H9 (cell line): ENCODE measurements at regions not wholly inside any gene's neighbourhood (a gene's known extent, or its start where the extent isn't known, plus 50 kb on each side); places are given as distances from the start of the nearest gene placed in this dataset.

Experiments used
- DNase-seq: peaks from one replicate; pipeline ENCODE4 v3.0.0-alpha.2; 2017
- H2AFZ ChIP-seq: one replicate; pipeline ENCODE4 v1.6.1; 2013; ENCODE audit warnings: mild to moderate bottlenecking, low read length, control low read depth, moderate library complexity
- H2AK5ac ChIP-seq: 2 replicates; pipeline ENCODE4 v1.6.1; 2013; ENCODE audit warnings: low read length, control low read depth, mixed read lengths; ENCODE audit not compliant: insufficient read length
- H2BK120ac ChIP-seq: one replicate; pipeline ENCODE4 v1.6.1; 2013; ENCODE audit warnings: low read depth, mild to moderate bottlenecking, low read length, control low read depth, inconsistent platforms; ENCODE audit not compliant: poor library complexity, severe bottlenecking
- H2BK12ac ChIP-seq: 2 replicates; pipeline ENCODE4 v1.6.1; 2013; ENCODE audit warnings: low read length, control low read depth, mixed read lengths, low read depth; ENCODE audit not compliant: insufficient read length
- H2BK15ac ChIP-seq: 2 replicates; pipeline ENCODE4 v1.6.1; 2013; ENCODE audit warnings: low read depth, low read length, control low read depth
- H2BK20ac ChIP-seq: one replicate; pipeline ENCODE4 v1.6.1; 2013; ENCODE audit warnings: low read depth, mild to moderate bottlenecking, low read length, control low read depth, inconsistent platforms; ENCODE audit not compliant: poor library complexity, severe bottlenecking
- H2BK5ac ChIP-seq: 2 replicates; pipeline ENCODE4 v1.6.1; 2013; ENCODE audit warnings: low read length, control low read depth, mixed read lengths; ENCODE audit not compliant: insufficient read length
- H3K14ac ChIP-seq: 2 replicates; pipeline ENCODE4 v1.6.1; 2013; ENCODE audit warnings: low read length, control low read depth; ENCODE audit not compliant: insufficient read depth
- H3K18ac ChIP-seq: 2 replicates; pipeline ENCODE4 v1.6.1; 2013; ENCODE audit warnings: low read depth, mild to moderate bottlenecking, mixed read lengths, low read length, control low read depth; ENCODE audit not compliant: insufficient read length
- H3K23ac ChIP-seq: 2 replicates; pipeline ENCODE4 v1.6.1; 2013; ENCODE audit warnings: low read length, control low read depth, mixed read lengths, low read depth; ENCODE audit not compliant: insufficient read length
- H3K23me2 ChIP-seq: 2 replicates; pipeline ENCODE4 v1.6.1; 2013; ENCODE audit warnings: low read depth, mild to moderate bottlenecking, mixed read lengths, low read length, control low read depth; ENCODE audit not compliant: insufficient read length, poor library complexity, severe bottlenecking
- H3K27ac ChIP-seq: 2 replicates; pipeline ENCODE4 v1.5.1; 2013; ENCODE audit warnings: low read length, control low read depth, mixed read lengths, low read depth; ENCODE audit not compliant: insufficient read length
- H3K27me3 ChIP-seq: 2 replicates; pipeline ENCODE4 v1.6.1; 2013; ENCODE audit warnings: low read length, control low read depth, inconsistent platforms; ENCODE audit not compliant: insufficient read depth
- H3K4ac ChIP-seq: 2 replicates; pipeline ENCODE4 v1.6.1; 2013; ENCODE audit warnings: low read depth, mild to moderate bottlenecking, control low read depth, inconsistent platforms, low read length, moderate library complexity
- H3K4me1 ChIP-seq: 2 replicates; pipeline ENCODE4 v1.6.1; 2013; ENCODE audit warnings: low read length, control low read depth, inconsistent platforms; ENCODE audit not compliant: insufficient read depth
- H3K4me2 ChIP-seq: 2 replicates; pipeline ENCODE4 v1.6.1; 2013; ENCODE audit warnings: low read length, control low read depth, mixed read lengths; ENCODE audit not compliant: insufficient read length, insufficient read depth
- H3K56ac ChIP-seq: 2 replicates; pipeline ENCODE4 v1.6.1; 2013; ENCODE audit warnings: low read depth, mild to moderate bottlenecking, mixed read lengths, low read length, control low read depth; ENCODE audit not compliant: insufficient read length
- H3K79me1 ChIP-seq: 2 replicates; pipeline ENCODE4 v1.6.1; 2013; ENCODE audit warnings: low read depth, mild to moderate bottlenecking, moderate library complexity, low read length, control low read depth, inconsistent platforms; ENCODE audit not compliant: insufficient read depth, poor library complexity, severe bottlenecking
- H3K79me2 ChIP-seq: 2 replicates; pipeline ENCODE4 v1.6.1; 2013; ENCODE audit warnings: low read length, control low read depth, inconsistent platforms; ENCODE audit not compliant: insufficient read depth
- H3K9ac ChIP-seq: 2 replicates; pipeline ENCODE4 v1.6.1; 2013; ENCODE audit warnings: low read length, control low read depth, mixed read lengths; ENCODE audit not compliant: insufficient read length; ENCODE audit errors: extremely low read depth
- H3K9me3 ChIP-seq: one replicate; pipeline ENCODE4 v1.6.1; 2013; ENCODE audit warnings: low read depth, low read length, inconsistent platforms; ENCODE audit not compliant: control insufficient read depth
- H3T11ph ChIP-seq: one replicate; pipeline ENCODE4 v1.6.1; 2013; ENCODE audit warnings: mild to moderate bottlenecking, low read length, control low read depth, inconsistent platforms
- H4K20me1 ChIP-seq: one replicate; pipeline ENCODE4 v1.6.1; 2013; ENCODE audit not compliant: control insufficient read depth, insufficient read length, insufficient read depth
- H4K5ac ChIP-seq: 2 replicates; pipeline ENCODE4 v1.6.1; 2013; ENCODE audit warnings: low read depth, mild to moderate bottlenecking, mixed read lengths, low read length, control low read depth; ENCODE audit not compliant: insufficient read length
- H4K8ac ChIP-seq: replicated peaks from 2 replicates; pipeline ENCODE4 v1.6.1; 2013; ENCODE audit warnings: low read length, control low read depth, mixed read lengths, low read depth; ENCODE audit not compliant: insufficient read length
- H4K91ac ChIP-seq: 2 replicates; pipeline ENCODE4 v1.6.1; 2013; ENCODE audit warnings: low read depth, mild to moderate bottlenecking, moderate library complexity, mixed read lengths, low read length, control low read depth; ENCODE audit not compliant: insufficient read length
- H3K27ac Mint-ChIP-seq, 3 experiments: 2 replicates in 2 of 3; 3 replicates in 1 of 3; pipeline ENCODE4 v1.8.0; 2020 to 2021; ENCODE audit warnings: mixed read lengths in 3 of 3, mild to moderate bottlenecking in 1 of 3, moderate library complexity in 1 of 3
- H3K27me3 Mint-ChIP-seq: 2 replicates; pipeline ENCODE4 v1.8.0; 2021; ENCODE audit warnings: low read depth, mild to moderate bottlenecking, moderate library complexity, mixed read lengths
- H3K36me3 Mint-ChIP-seq, 3 experiments: 2 replicates in 2 of 3; 3 replicates in 1 of 3; pipeline ENCODE4 v1.8.0; 2020 to 2021; ENCODE audit warnings: low read depth in 3 of 3, mixed read lengths in 3 of 3; ENCODE audit not compliant: insufficient read depth in 1 of 3
- H3K4me1 Mint-ChIP-seq, 2 experiments: 2 replicates each; pipeline ENCODE4 v1.8.0; 2020; ENCODE audit warnings: mixed read lengths in 2 of 2
- H3K4me3 Mint-ChIP-seq, 2 experiments: 2 replicates in 1 of 2; 3 replicates in 1 of 2; pipeline ENCODE4 v1.8.0; 2020 to 2021; ENCODE audit warnings: mild to moderate bottlenecking in 2 of 2, mixed read lengths in 2 of 2, moderate library complexity in 1 of 2
- H3K9me3 Mint-ChIP-seq, 2 experiments: 2 replicates in 1 of 2; 3 replicates in 1 of 2; pipeline ENCODE4 v1.8.0; 2020; ENCODE audit warnings: mild to moderate bottlenecking in 2 of 2, mixed read lengths in 2 of 2, moderate library complexity in 1 of 2
- CTCF ChIP-seq: fragments of 200-600 bp; sonication (generic); conservative IDR thresholded peaks from 3 replicates; pipeline ENCODE4 v1.8.0; 2021; ENCODE audit warnings: antibody characterized with exemption, mild to moderate bottlenecking
- WGBS: extraction: QIAGEN DNeasy Blood & Tissue Kit; methylation state at CpG from one replicate; pipeline ENCODE4 v1.1.7; 2013; ENCODE audit warnings: missing lambda C conversion rate, low lambda C conversion rate, mixed read lengths; ENCODE audit not compliant: insufficient read length; ENCODE audit errors: extremely low coverage; 5-methylcytosine and 5-hydroxymethylcytosine counted together

- no peak overlapping the region for H3K4me2 ChIP-seq
These were observed 156.1 kb downstream of the VRK1 start for GRCh38 chr14:96953087-96953874.

More at GRCh38 chr14:96953087-96953874, 156.1 kb downstream of the VRK1 start:
- Histone ChIP-seq H3K27me3 (no peaks in the 10 kb centered on the region), H3K18ac (no peak overlapping the region), H2BK15ac (no peak overlapping the region), H2BK12ac (no peak overlapping the region), H4K5ac (no peak overlapping the region), H3T11ph (no peak overlapping the region), H2AK5ac (no peak overlapping the region), H3K79me2 (no peaks in the 10 kb centered on the region), H3K9me3 (no peaks in the 10 kb centered on the region), H4K91ac (no peak overlapping the region), H4K8ac (no peak overlapping the region), H3K56ac (no peak overlapping the region), H3K4ac (no peak overlapping the region), H3K23me2 (no peaks in the 10 kb centered on the region), H4K20me1 (no peaks in the 10 kb centered on the region), H3K23ac (no peak overlapping the region), H3K27ac (no peak overlapping the region), H3K79me1 (no peaks in the 10 kb centered on the region), H2BK20ac (no peak overlapping the region), H3K4me1 (no peaks in the 10 kb centered on the region), H2AFZ (no peak overlapping the region), H2BK120ac (no peak overlapping the region), H3K9ac (no peak overlapping the region), H2BK5ac (no peak overlapping the region), H3K14ac (no peak overlapping the region)
- H3K4me1 Mint-ChIP-seq: peaks cover 9 to 11% of the 10 kb centered on the region in 2 experiments
- WGBS: no CpG with 5 or more reads among the region's 9 CpGs
- no peak overlapping the region for H3K4me3 Mint-ChIP-seq
- DNase-seq: no peak
- H3K27me3 Mint-ChIP-seq: no peaks in the 10 kb centered on the region
- no peak overlapping the region for H3K27ac Mint-ChIP-seq
- no peaks in the 10 kb centered on the region for H3K9me3 Mint-ChIP-seq
- peaks cover 0 to 5% (median 1%) of the 10 kb centered on the region in 3 experiments; a peak in 3 of 7 replicates for H3K36me3 Mint-ChIP-seq
- no peak for TF ChIP-seq CTCF
